ENCODE measurements at regions not wholly inside any gene's neighbourhood (a gene's known extent, or its start where the extent isn't known, plus 50 kb on each side); places are given as distances from the start of the nearest gene placed in this dataset.

DNA sequence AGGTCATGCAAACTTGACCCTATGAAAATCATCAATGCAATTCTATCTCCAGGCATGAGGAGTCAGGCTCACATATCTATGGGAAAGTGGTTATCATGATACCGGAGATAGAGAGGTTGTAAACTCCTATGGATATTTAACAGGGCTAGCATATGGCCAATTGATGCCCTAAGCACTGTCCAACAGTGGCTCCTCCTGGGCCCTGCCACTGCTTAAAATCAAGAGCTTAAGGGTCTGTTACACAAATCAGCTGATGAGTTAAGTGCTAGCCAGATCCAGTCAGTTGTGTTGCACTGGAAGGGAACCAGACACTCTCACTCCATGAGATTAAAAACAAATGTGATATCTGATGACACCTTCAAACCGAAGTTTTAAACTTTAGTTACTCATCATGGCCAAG lies 337.6 kb downstream of the STIM2 start:
- TF ChIP-seq POLR2A (IDR thresholded peaks at IDR 0.05; ENCODE audit: low read depth, low read length) (no peak), TAF1 (IDR thresholded peaks at IDR 0.05; ENCODE audit: borderline replicate concordance, low read depth, low read length) (no peak), POLR2AphosphoS5 (IDR thresholded peaks at IDR 0.05; ENCODE audit: low read depth, low read length) (no peak)
